Psoas muscle (tissue), 7 donors: ENCODE measurements at regions not wholly inside any gene's neighbourhood (a gene's known extent, or its start where the extent isn't known, plus 50 kb on each side); places are given as distances from the start of the nearest gene placed in this dataset.

Source experiments
- ATAC-seq, 4 donors: fragments of 200-7000 bp; cut with Tn5 transposase; one replicate each; pipeline ENCODE4 v1.9.1; 2020; ENCODE audit warnings: moderate library complexity in 3 of 4, mild to moderate bottlenecking in 2 of 4
- DNase-seq, 2 donors: peaks; one replicate each; pipeline ENCODE4 v3.0.0-alpha.2; 2020
- H3K27ac ChIP-seq: fragments of 200-600 bp; one replicate; pipeline ENCODE4 v1.8.0; 2022
- H3K27me3 ChIP-seq, 3 donors: fragments of 200-600 bp in 1 of 3; one replicate each; pipeline versions ENCODE4 v1.6.1 to v1.8.0; 2013 to 2022; ENCODE audit warnings: low read length in 2 of 3, mild to moderate bottlenecking in 2 of 3, moderate library complexity in 1 of 3; ENCODE audit not compliant: insufficient read depth in 3 of 3
- H3K36me3 ChIP-seq, 2 donors: fragments of 200-600 bp in 1 of 2; one replicate each; pipeline versions ENCODE4 v1.6.1 to v1.8.0; 2013 to 2022; ENCODE audit warnings: low read depth in 1 of 2, mild to moderate bottlenecking in 1 of 2, moderate library complexity in 1 of 2; ENCODE audit not compliant: insufficient read depth in 1 of 2
- H3K4me1 ChIP-seq: fragments of 200-600 bp; one replicate; pipeline ENCODE4 v1.8.0; 2022
- H3K4me3 ChIP-seq: fragments of 200-600 bp; one replicate; pipeline ENCODE4 v1.8.0; 2022; ENCODE audit warnings: mild to moderate bottlenecking
- H3K9me3 ChIP-seq: fragments of 200-600 bp; one replicate; pipeline ENCODE4 v1.8.0; 2022
- WGBS, 3 donors: extraction: QIAGEN DNeasy Blood & Tissue Kit; methylation state at CpG; one replicate each; pipeline versions ENCODE4 v1.1.6 to v1.1.7; 2013; 5-methylcytosine and 5-hydroxymethylcytosine counted together
- intact Hi-C, 2 donors: fragments of 100-400 bp; cut with DNase I; formaldehyde crosslinking; loops; one replicate each; pipeline versions ENCODE4 v1.11.0 to v1.14.2; 2022
- TF ChIP-seq, protein P1 (sequence below): fragments of 200-600 bp; IDR thresholded peaks from one replicate; pipeline ENCODE4 v1.8.0; 2022; ENCODE audit warnings: antibody characterized with exemption
- donor health status: healthy with polysubstance abuse.
- donor health status: DM: no; HTN: no; CAD: no; lungs with moderate emphysema.
- donor health status: Bipolar disorder and iron deficiency.
- donor health status: healthy.
- donor health status: DM: yes; HTN: yes; CAD: no.
- donor health status: DM: no; HTN: no; CAD: no.
- donor health status: DM: yes; HTN: yes; CAD: no.

DNA sequence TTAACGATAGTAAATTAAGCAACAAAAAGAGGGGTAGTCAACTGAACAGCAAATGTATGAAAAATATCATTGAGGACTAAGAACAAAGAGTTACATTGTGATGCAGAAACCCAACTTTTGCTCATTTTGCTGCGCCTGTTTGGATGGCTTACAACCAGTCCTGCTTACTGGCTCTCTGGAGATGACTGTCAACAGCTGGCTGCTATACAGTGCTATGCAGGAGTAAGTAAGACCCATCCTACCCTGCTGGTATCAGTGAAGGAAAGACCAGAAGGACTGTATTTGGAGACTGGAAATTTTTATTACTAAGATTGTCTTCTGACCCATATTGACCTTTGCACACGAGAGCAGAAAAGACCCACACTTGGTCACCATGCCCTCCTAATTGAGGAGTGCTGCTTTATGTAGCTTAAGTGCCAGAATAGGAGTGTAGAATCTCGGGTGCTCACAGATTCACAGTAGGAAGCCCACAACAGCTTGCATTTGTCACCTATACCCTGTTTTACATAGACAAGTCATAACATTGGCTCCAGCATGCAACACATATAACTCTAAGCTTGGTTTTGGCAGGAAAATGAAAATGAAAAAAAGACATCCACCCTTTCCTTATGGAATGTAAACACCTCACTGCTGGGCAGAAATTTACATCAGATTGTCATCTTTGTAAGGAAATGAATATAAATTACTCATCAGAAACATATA lies 1915.0 kb upstream of the CELF4 start:
- 43 to 61% (median 54%) methylated on average over 4 of the region's 4 CpGs for WGBS, 3 donors
- H3K4me3 ChIP-seq: no peak overlapping the region
- no peaks in the 10 kb centered on the region for H3K36me3 ChIP-seq
- intact Hi-C loops: no loop called here
- TF ChIP-seq, protein P1, sequence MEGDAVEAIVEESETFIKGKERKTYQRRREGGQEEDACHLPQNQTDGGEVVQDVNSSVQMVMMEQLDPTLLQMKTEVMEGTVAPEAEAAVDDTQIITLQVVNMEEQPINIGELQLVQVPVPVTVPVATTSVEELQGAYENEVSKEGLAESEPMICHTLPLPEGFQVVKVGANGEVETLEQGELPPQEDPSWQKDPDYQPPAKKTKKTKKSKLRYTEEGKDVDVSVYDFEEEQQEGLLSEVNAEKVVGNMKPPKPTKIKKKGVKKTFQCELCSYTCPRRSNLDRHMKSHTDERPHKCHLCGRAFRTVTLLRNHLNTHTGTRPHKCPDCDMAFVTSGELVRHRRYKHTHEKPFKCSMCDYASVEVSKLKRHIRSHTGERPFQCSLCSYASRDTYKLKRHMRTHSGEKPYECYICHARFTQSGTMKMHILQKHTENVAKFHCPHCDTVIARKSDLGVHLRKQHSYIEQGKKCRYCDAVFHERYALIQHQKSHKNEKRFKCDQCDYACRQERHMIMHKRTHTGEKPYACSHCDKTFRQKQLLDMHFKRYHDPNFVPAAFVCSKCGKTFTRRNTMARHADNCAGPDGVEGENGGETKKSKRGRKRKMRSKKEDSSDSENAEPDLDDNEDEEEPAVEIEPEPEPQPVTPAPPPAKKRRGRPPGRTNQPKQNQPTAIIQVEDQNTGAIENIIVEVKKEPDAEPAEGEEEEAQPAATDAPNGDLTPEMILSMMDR: no peak
- H3K9me3 ChIP-seq: no peaks in the 10 kb centered on the region
- H3K27me3 ChIP-seq: no peaks in the 10 kb centered on the region
- no peak for DNase-seq
- no peak for ATAC-seq
- no peaks in the 10 kb centered on the region for H3K4me1 ChIP-seq
- no peak overlapping the region for H3K27ac ChIP-seq

DNA sequence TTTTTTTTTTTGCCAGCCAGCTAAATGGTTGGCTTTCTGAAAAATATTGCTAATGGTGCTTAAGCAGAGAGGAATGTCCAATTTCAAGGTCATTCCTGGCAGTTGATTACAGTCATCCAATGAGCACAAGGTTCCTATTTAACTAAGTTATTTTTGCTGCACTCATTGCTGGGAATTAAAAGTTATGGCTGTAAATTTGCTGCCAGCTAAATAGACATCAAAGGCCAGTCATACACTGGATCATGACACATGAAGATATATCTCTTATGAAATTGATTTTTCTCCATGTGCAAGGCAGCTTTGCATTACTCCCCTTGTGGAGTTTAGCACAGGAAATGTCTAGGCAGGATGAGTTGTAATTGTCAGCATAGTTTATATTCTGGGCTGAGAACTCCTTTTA lies 1898.4 kb upstream of the CELF4 start:
- H3K36me3 ChIP-seq: no peaks in the 10 kb centered on the region

DNA sequence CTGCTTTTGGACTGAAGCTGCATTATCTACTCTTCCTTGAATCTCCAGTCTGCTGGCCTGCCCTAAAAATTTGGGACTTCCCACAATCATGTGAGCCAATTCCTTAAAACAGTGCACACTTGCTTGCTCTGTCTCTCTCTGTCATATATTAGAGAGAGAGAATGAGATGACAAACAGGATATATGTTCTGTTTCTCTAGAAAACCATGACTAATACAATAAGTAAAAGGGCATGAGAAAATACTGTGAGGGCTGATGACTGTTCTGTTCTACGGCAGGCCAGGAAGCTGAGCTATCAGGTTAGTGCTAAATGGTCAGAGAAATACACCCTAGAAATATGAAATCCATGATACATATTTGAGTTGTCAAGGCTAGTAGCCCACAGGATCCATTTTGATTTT lies 1896.8 kb upstream of the CELF4 start:
- Histone ChIP-seq H3K36me3 (no peaks in the 10 kb centered on the region), H3K27me3 (no peaks in the 10 kb centered on the region), H3K4me3 (no peak overlapping the region), H3K27ac (no peak overlapping the region), H3K9me3 (no peaks in the 10 kb centered on the region), H3K4me1 (no peaks in the 10 kb centered on the region)
- WGBS, 3 donors: 50 to 63% (median 57%) methylated on average over 1 of the region's 1 CpG
- ATAC-seq: no peak
- intact Hi-C loops: no loop called here
- TF ChIP-seq, protein P1: no peak
- no peak for DNase-seq

More for the DNA sequence above, 1898.4 kb upstream of the CELF4 start:
- Histone ChIP-seq H3K27me3 (no peaks in the 10 kb centered on the region), H3K4me3 (no peak overlapping the region), H3K9me3 (no peaks in the 10 kb centered on the region), H3K27ac (no peak overlapping the region), H3K4me1 (no peaks in the 10 kb centered on the region)
- intact Hi-C loops: no loop called here
- TF ChIP-seq, protein P1: no peak
- ATAC-seq: no peak
- DNase-seq: no peak

DNA sequence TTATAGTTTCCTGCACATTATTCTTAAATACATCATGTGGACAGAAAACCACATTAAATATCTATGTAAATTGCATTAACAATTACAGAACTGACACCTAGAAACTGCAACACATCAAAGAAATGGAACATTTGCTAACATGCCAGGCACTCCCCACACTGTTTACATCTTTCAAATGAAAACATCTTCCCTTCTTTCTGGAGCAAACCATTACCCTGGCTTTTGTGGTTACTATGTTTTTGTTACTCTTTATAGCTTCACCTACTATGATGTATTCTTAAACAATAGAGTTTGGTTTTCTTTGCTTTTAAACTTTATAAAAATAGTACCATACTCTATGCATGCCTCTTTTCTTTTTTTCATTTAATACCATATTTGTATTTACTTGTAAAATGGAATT lies 1894.5 kb upstream of the CELF4 start:
- no peak for DNase-seq
- Histone ChIP-seq H3K27me3 (no peaks in the 10 kb centered on the region), H3K4me3 (no peak overlapping the region), H3K4me1 (no peaks in the 10 kb centered on the region), H3K9me3 (no peaks in the 10 kb centered on the region), H3K27ac (no peak overlapping the region), H3K36me3 (no peaks in the 10 kb centered on the region)
- TF ChIP-seq, protein P1: no peak
- intact Hi-C loops: no loop called here
- ATAC-seq: no peak

DNA sequence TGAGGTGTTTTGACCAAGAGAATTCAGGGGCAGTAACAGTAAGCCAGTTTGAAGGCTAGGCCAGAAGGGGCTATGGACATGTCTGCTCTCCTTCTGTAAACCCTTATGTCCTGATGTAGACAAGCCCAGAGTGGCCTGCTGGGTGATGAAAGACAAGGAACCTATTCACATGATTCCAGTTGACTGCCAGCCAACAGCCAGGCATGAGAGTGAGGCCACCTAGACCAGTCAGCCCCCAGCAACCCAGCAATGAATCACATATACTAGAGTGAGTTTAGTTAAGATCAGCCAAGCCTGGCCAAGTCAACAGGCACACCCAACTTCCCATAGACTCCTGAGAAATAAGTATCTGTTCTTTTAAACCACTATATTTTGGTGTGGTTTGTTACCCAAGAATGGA lies 1889.7 kb upstream of the CELF4 start:
- intact Hi-C loops: no loop called here
- no peak for ATAC-seq
- H3K27me3 ChIP-seq: no peaks in the 10 kb centered on the region
- H3K4me1 ChIP-seq: no peaks in the 10 kb centered on the region
- DNase-seq: no peak
- TF ChIP-seq, protein P1: no peak
- no peaks in the 10 kb centered on the region for H3K9me3 ChIP-seq
- no peak overlapping the region for H3K27ac ChIP-seq
- no peak overlapping the region for H3K4me3 ChIP-seq
- H3K36me3 ChIP-seq: no peaks in the 10 kb centered on the region
